IPS-20b (cell line): ENCODE measurements at regions not wholly inside any gene's neighbourhood (a gene's known extent, or its start where the extent isn't known, plus 50 kb on each side); places are given as distances from the start of the nearest gene placed in this dataset.
"Not testable (repeated sequence)": the region's sequence is repeated elsewhere in the genome, so short reads cannot be mapped to it uniquely, and the experiment has no call there.

Experiments
- H3K27ac ChIP-seq: one replicate; pipeline ENCODE4 v1.5.1; 2013; ENCODE audit warnings: low read length
- H3K27me3 ChIP-seq: 2 replicates; pipeline ENCODE4 v1.6.1; 2013; ENCODE audit warnings: mild to moderate bottlenecking, low read length, inconsistent platforms; ENCODE audit not compliant: insufficient read depth
- H3K36me3 ChIP-seq: 2 replicates; pipeline ENCODE4 v1.6.1; 2013; ENCODE audit warnings: low read depth, mild to moderate bottlenecking, inconsistent platforms, low read length, moderate library complexity; ENCODE audit not compliant: insufficient read depth
- H3K4me1 ChIP-seq: 2 replicates; pipeline ENCODE4 v1.6.1; 2013; ENCODE audit warnings: mild to moderate bottlenecking, control low read depth, inconsistent platforms, low read length, moderate library complexity; ENCODE audit not compliant: insufficient read depth
- H3K4me3 ChIP-seq: 2 replicates; pipeline ENCODE4 v1.5.1; 2013; ENCODE audit warnings: mild to moderate bottlenecking, low read length, inconsistent platforms
- H3K9ac ChIP-seq: 2 replicates; pipeline ENCODE4 v1.6.1; 2013; ENCODE audit warnings: low read depth, mild to moderate bottlenecking, inconsistent platforms, low read length, moderate library complexity
- H3K9me3 ChIP-seq: 2 replicates; pipeline ENCODE4 v1.6.1; 2013; ENCODE audit warnings: mild to moderate bottlenecking, low read depth, low read length, inconsistent platforms; ENCODE audit not compliant: insufficient read depth

GRCh38 chr1:161454865-161455707 lies 50.2 kb upstream of the FCGR2A start:
- not testable (repeated sequence) for H3K4me1 ChIP-seq, H3K27ac ChIP-seq, H3K36me3 ChIP-seq, H3K9ac ChIP-seq, H3K9me3 ChIP-seq, H3K4me3 ChIP-seq
- peaks cover 27% of the 10 kb centered on the region for H3K27me3 ChIP-seq

DNA sequence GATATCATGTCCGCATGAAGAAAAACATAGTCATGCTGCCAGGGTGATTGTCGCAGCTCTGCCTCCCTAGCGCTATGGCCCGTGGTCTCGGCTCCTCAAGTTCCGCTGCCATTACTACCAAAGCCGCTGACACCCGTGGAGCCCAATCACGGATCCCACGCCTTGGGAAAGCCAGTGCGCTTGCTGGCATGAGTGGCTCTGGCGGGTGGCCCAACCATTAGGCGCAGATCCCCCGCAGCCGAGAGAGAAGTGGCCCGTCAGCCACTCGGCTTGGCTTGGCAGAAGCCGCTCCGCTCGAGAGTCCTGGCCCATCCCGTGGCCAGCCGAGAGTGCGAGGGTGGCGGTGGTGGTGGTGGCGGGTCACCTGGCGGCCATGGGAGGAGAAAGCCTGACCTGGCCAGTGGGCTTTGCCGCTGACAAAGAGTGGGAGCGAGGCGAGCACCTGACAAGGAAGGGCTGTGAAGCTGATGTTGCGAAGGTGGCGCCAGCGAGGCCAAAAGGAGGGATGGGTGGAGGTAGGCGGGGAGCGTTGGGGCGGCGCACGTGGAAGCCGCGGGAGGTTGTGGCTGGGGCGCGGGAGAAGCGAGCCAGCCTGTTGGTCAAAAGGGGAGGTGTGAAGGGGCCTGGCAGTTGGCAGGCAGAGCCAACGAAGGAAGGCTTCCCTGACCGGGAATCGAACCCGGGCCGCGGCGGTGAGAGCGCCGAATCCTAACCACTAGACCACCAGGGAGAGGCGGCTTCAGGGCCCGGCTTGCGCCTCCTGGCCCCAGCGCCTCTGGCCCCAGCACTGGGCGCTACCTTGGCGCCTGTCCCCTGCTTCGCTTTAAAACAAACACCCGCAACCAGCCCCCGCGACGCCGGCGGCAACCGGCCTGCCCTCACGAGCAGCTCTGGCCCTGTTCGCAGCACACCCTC lies 51.0 kb upstream of the FCGR2A start:
- H3K4me3 ChIP-seq, H3K36me3 ChIP-seq, H3K27ac ChIP-seq, H3K9me3 ChIP-seq, H3K9ac ChIP-seq, H3K4me1 ChIP-seq: not testable (repeated sequence)
- peaks cover 19% of the 10 kb centered on the region for H3K27me3 ChIP-seq

- H3K9ac ChIP-seq, H3K27ac ChIP-seq, H3K9me3 ChIP-seq, H3K36me3 ChIP-seq, H3K4me1 ChIP-seq, H3K4me3 ChIP-seq, H3K27me3 ChIP-seq: not testable (repeated sequence)
Measured at GRCh38 chr1:161451698-161452348, 53.4 kb upstream of the FCGR2A start.

GRCh38 chr1:161447760-161448332 lies 57.4 kb upstream of the FCGR2A start:
- H3K9me3 ChIP-seq, H3K27ac ChIP-seq, H3K36me3 ChIP-seq, H3K4me1 ChIP-seq, H3K9ac ChIP-seq, H3K4me3 ChIP-seq: not testable (repeated sequence)
- peaks cover 14% of the 10 kb centered on the region for H3K27me3 ChIP-seq

DNA sequence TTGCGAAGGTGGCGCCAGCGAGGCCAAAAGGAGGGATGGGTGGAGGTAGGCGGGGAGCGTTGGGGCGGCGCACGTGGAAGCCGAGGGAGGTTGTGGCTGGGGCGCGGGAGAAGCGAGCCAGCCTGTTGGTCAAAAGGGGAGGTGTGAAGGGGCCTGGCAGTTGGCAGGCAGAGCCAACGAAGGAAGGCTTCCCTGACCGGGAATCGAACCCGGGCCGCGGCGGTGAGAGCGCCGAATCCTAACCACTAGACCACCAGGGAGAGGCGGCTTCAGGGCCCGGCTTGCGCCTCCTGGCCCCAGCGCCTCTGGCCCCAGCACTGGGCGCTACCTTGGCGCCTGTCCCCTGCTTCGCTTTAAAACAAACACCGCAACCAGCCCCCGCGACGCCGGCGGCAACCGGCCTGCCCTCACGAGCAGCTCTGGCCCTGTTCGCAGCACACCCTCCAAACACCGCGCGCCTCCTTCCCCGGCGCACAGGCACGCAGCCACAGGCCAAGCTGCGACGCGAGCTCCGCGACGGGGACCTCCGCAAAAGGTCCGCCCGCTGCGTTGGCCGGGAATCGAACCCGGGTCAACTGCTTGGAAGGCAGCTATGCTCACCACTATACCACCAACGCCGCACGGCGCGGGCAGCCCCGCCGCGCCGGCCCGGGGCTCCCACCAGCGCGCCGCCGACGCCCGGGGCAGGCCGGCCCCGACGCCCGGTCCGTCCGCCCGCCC lies 58.1 kb upstream of the FCGR2A start:
- H3K27ac ChIP-seq, H3K36me3 ChIP-seq: not testable (repeated sequence)

GRCh38 chr1:161444725-161445124 lies 60.5 kb upstream of the FCGR2A start:
- not testable (repeated sequence) for H3K9me3 ChIP-seq, H3K27ac ChIP-seq

More for the DNA sequence above, 58.1 kb upstream of the FCGR2A start:
- H3K27me3 ChIP-seq: peaks cover 19% of the 10 kb centered on the region
- not testable (repeated sequence) for H3K4me3 ChIP-seq, H3K9me3 ChIP-seq, H3K4me1 ChIP-seq, H3K9ac ChIP-seq

GRCh38 chr1:161444255-161444654 lies 61.0 kb upstream of the FCGR2A start:
- peaks cover 26% of the 10 kb centered on the region for H3K27me3 ChIP-seq
- not testable (repeated sequence) for H3K9ac ChIP-seq, H3K4me1 ChIP-seq, H3K36me3 ChIP-seq, H3K9me3 ChIP-seq, H3K27ac ChIP-seq, H3K4me3 ChIP-seq

More at GRCh38 chr1:161444725-161445124, 60.5 kb upstream of the FCGR2A start:
- H3K36me3 ChIP-seq, H3K4me3 ChIP-seq, H3K4me1 ChIP-seq, H3K9ac ChIP-seq: not testable (repeated sequence)
- peaks cover 22% of the 10 kb centered on the region for H3K27me3 ChIP-seq

GRCh38 chr1:161440312-161440894 lies 64.9 kb upstream of the FCGR2A start:
- Histone ChIP-seq H3K9me3 (no peaks in the 10 kb centered on the region), H3K27ac (no peak overlapping the region), H3K4me3 (peak overlapping the region; percentile 78), H3K4me1 (no peaks in the 10 kb centered on the region), H3K27me3 (peaks cover 62% of the 10 kb centered on the region), H3K36me3 (no peaks in the 10 kb centered on the region), H3K9ac (peak overlapping the region; percentile 56; the same call in 1 of the 2 replicates)

GRCh38 chr1:161439280-161440232 lies 65.7 kb upstream of the FCGR2A start:
- Histone ChIP-seq H3K9ac (peak overlapping the region; percentile 58; the same call in 1 of the 2 replicates), H3K36me3 (no peaks in the 10 kb centered on the region), H3K27ac (no peak overlapping the region), H3K4me3 (peak overlapping the region; percentile 78), H3K9me3 (no peaks in the 10 kb centered on the region), H3K27me3 (peaks cover 58% of the 10 kb centered on the region), H3K4me1 (no peaks in the 10 kb centered on the region)

DNA sequence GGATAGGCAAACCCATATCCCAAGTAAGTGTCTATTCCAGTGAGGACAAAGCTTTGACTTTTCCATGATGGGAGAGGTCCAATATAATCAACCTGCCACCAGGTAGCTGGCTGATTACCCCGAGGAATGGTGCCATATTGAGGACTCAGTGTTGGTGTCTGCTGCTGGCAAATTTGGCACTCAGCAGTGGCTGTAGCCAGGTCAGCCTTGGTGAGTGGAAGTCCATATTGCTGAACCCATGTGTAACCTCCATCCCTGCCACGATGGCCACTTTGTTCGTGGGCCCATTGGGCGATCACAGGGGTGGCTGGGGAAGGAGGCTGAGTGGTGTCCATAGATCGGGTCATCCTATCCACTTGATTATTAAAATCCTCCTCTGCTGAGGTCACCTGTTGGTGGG lies 65.5 kb upstream of the CFAP126 start:
- H3K9me3 ChIP-seq, H3K27ac ChIP-seq, H3K36me3 ChIP-seq, H3K4me1 ChIP-seq, H3K9ac ChIP-seq, H3K4me3 ChIP-seq: not testable (repeated sequence)
- peaks cover 79% of the 10 kb centered on the region for H3K27me3 ChIP-seq
